Heart left ventricle (tissue), 16 donors: ENCODE measurements at regions not wholly inside any gene's neighbourhood (a gene's known extent, or its start where the extent isn't known, plus 50 kb on each side); places are given as distances from the start of the nearest gene placed in this dataset.
"Not testable (repeated sequence)": the region's sequence is repeated elsewhere in the genome, so short reads cannot be mapped to it uniquely, and the experiment has no call there.

Source experiments
- ATAC-seq, 4 donors: fragments of 200-7000 bp; cut with Tn5 transposase; one replicate each; pipeline ENCODE4 v1.9.1; 2020 to 2022; ENCODE audit warnings: moderate library complexity in 4 of 4, mild to moderate bottlenecking in 3 of 4, moderate number of reproducible peaks in 1 of 4
- DNase-seq, 5 donors: peaks; one replicate each; pipeline ENCODE4 v3.0.0-alpha.2; 2020
- H3K27ac ChIP-seq, 12 donors: fragments of 200-600 bp; sonication (generic) in 4 of 12; one replicate each; pipeline versions ENCODE4 v1.5.0 to v1.8.0; 2016 to 2022; ENCODE audit warnings: mild to moderate bottlenecking in 2 of 12
- H3K27me3 ChIP-seq, 9 donors: fragments of 200-600 bp; sonication (generic) in 2 of 9; one replicate each; pipeline versions ENCODE4 v1.5.1 to v1.8.0; 2016 to 2022; ENCODE audit warnings: mild to moderate bottlenecking in 3 of 9
- H3K36me3 ChIP-seq, 9 donors: fragments of 200-600 bp; sonication (generic) in 2 of 9; one replicate each; pipeline versions ENCODE4 v1.5.0 to v1.8.0; 2018 to 2022; ENCODE audit warnings: mild to moderate bottlenecking in 2 of 9
- H3K4me1 ChIP-seq, 12 donors: fragments of 200-600 bp; sonication (generic) in 4 of 12; one replicate each; pipeline versions ENCODE4 v1.5.0 to v1.8.0; 2016 to 2022; ENCODE audit warnings: mild to moderate bottlenecking in 3 of 12
- H3K4me3 ChIP-seq, 12 donors: fragments of 200-600 bp; sonication (generic) in 4 of 12; one replicate each; pipeline versions ENCODE4 v1.5.0 to v1.8.0; 2017 to 2022; ENCODE audit warnings: mild to moderate bottlenecking in 9 of 12, moderate library complexity in 4 of 12
- H3K9me3 ChIP-seq, 12 donors: fragments of 200-600 bp; sonication (generic) in 4 of 12; one replicate each; pipeline versions ENCODE4 v1.5.0 to v1.8.0; 2016 to 2022; ENCODE audit warnings: mild to moderate bottlenecking in 1 of 12
- POLR2A ChIP-seq, 2 donors: fragments of 450-650 bp; IDR thresholded peaks; one replicate each; pipeline ENCODE4 v1.6.1; 2017; ENCODE audit warnings: antibody characterized with exemption in 2 of 2, mild to moderate bottlenecking in 2 of 2, moderate library complexity in 2 of 2
- WGBS, 4 donors: extraction: QIAGEN DNeasy Blood & Tissue Kit in 2 of 4; methylation state at CpG; one replicate each; pipeline versions ENCODE4 v1.1.5 to v1.1.7; 2013 to 2018; 5-methylcytosine and 5-hydroxymethylcytosine counted together
- intact Hi-C, 10 donors: fragments of 100-400 bp; cut with DNase I; formaldehyde crosslinking; loops; one replicate each; pipeline versions ENCODE4 v1.11.1 to v1.14.2; 2022
- TF ChIP-seq, protein P1 (sequence below), 12 donors: fragments of 200-600 bp; sonication (generic) in 4 of 12; IDR thresholded peaks; one replicate each; pipeline versions ENCODE4 v1.5.0 to v1.8.0; 2018 to 2022; ENCODE audit warnings: antibody characterized with exemption in 12 of 12, mild to moderate bottlenecking in 5 of 12
- donor health status: ischemic (EF 13 %, LVEDD 7.1; RV severe dilation, severe dysfunction).
- donor health status: healthy with polysubstance abuse.
- donor health status: DM: no; HTN: yes; CAD: no.
- donor health status: DM: no; HTN: no; CAD: no.
- donor health status: ischemic (EF 25% LVEDD 6.9; RV normal size, moderate dysfunction).
- donor health status: ischemic (EF 25% LVEDD 5.7; RV mildly dilated, moderate dysfunction).
- donor health status: healthy.
- donor health status: DM: yes; HTN: yes; CAD: no.
- donor health status: ischemic (EF 35%, LVEDD 5.7; RV mildly dilated, moderate dysfunction).
- donor health status: nonischemic (EF 11% LVEDD 7.7; RV severe dilation, severe dysfunction).
- donor health status: DM: yes; HTN: yes; CAD: no.
- donor health status: PGD.
- donor health status: ischemic (EF 29% LVEDD 5.4; RV normal size, mild dysfunction).
- donor health status: nonischemic (EF 23%, LVEDD 6.1; RV moderate dilation, normal function).

- DNase-seq (no peak), ATAC-seq (no peak)
- Histone ChIP-seq H3K27ac (no peak overlapping the region), H3K27me3 (peaks cover 0 to 5% (median 0%) of the 10 kb centered on the region in 9 donors), H3K9me3 (peaks cover 0 to 25% (median 0%) of the 10 kb centered on the region in 12 donors), H3K4me1 (no peaks in the 10 kb centered on the region), H3K36me3 (no peaks in the 10 kb centered on the region), H3K4me3 (no peak overlapping the region)
- intact Hi-C loops = no loop called here
- WGBS, 4 donors = 77 to 89% (median 81%) methylated on average over 6 of the region's 6 CpGs
- TF ChIP-seq POLR2A (IDR thresholded peaks at IDR 0.05) = no peak
- TF ChIP-seq, protein P1, sequence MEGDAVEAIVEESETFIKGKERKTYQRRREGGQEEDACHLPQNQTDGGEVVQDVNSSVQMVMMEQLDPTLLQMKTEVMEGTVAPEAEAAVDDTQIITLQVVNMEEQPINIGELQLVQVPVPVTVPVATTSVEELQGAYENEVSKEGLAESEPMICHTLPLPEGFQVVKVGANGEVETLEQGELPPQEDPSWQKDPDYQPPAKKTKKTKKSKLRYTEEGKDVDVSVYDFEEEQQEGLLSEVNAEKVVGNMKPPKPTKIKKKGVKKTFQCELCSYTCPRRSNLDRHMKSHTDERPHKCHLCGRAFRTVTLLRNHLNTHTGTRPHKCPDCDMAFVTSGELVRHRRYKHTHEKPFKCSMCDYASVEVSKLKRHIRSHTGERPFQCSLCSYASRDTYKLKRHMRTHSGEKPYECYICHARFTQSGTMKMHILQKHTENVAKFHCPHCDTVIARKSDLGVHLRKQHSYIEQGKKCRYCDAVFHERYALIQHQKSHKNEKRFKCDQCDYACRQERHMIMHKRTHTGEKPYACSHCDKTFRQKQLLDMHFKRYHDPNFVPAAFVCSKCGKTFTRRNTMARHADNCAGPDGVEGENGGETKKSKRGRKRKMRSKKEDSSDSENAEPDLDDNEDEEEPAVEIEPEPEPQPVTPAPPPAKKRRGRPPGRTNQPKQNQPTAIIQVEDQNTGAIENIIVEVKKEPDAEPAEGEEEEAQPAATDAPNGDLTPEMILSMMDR (IDR thresholded peaks at IDR 0.05) = no peak
These were observed 215.6 kb downstream of the SYK start for GRCh38 chr9:91017245-91017644.

- H3K27ac ChIP-seq, intact Hi-C loops, H3K4me1 ChIP-seq, H3K4me3 ChIP-seq, H3K27me3 ChIP-seq, H3K36me3 ChIP-seq, ATAC-seq, DNase-seq: not testable (repeated sequence)
- 82 to 92% (median 90%) methylated on average over 1 of the region's 1 CpG for WGBS, 4 donors
- peaks cover 0 to 15% (median 0%) of the 10 kb centered on the region in 12 donors for H3K9me3 ChIP-seq
These were observed 218.3 kb downstream of the SYK start for GRCh38 chr9:91019871-91020270.

- ATAC-seq, DNase-seq, H3K4me1 ChIP-seq, intact Hi-C loops, H3K27ac ChIP-seq, H3K36me3 ChIP-seq, H3K4me3 ChIP-seq, H3K27me3 ChIP-seq: not testable (repeated sequence)
- peaks cover 0 to 15% (median 0%) of the 10 kb centered on the region in 12 donors for H3K9me3 ChIP-seq
These were observed 220.0 kb downstream of the SYK start for GRCh38 chr9:91021656-91022055.

- ATAC-seq = no peak
- TF ChIP-seq, protein P1 (IDR thresholded peaks at IDR 0.05) = no peak
- no peak for TF ChIP-seq POLR2A (IDR thresholded peaks at IDR 0.05)
- intact Hi-C loops = no loop called here
- Histone ChIP-seq H3K4me3 (no peak overlapping the region), H3K27me3 (no peaks in the 10 kb centered on the region), H3K27ac (no peak overlapping the region), H3K9me3 (peaks cover 0 to 5% (median 0%) of the 10 kb centered on the region in 12 donors), H3K4me1 (no peaks in the 10 kb centered on the region), H3K36me3 (no peaks in the 10 kb centered on the region)
- DNase-seq = no peak
- 73 to 82% (median 80%) methylated on average over 5 of the region's 5 CpGs for WGBS, 4 donors
These were observed 222.1 kb downstream of the SYK start for GRCh38 chr9:91023741-91024140.

DNA sequence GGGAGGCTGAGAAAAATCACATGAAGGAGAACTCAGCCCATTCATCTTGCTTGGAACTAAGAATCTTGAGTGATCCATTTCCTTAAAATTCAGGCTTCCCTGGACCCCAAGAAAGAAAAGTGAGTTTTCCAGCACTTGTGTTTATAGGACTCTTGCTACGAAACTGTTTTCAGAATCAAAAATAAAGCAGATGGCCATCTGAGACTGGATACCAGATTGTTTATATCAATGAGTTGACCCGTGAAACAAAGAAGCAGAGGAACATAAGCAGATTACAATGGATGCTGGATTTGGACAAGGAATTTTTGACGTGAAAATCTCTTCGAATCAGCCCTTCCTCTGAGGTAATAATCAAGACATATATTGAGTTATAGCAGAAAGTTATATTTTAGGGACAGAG lies 223.2 kb downstream of the SYK start:
- no peaks in the 10 kb centered on the region for H3K9me3 ChIP-seq
- ATAC-seq (no peak), DNase-seq (no peak)
- 78 to 85% (median 81%) methylated on average over 4 of the region's 4 CpGs for WGBS, 4 donors
- no peak overlapping the region for H3K4me3 ChIP-seq
- no peak for TF ChIP-seq POLR2A (IDR thresholded peaks at IDR 0.05)
- TF ChIP-seq, protein P1 (IDR thresholded peaks at IDR 0.05) = no peak
- intact Hi-C loops = no loop called here
- H3K4me1 ChIP-seq = no peaks in the 10 kb centered on the region
- no peaks in the 10 kb centered on the region for H3K36me3 ChIP-seq
- H3K27me3 ChIP-seq = no peaks in the 10 kb centered on the region
- H3K27ac ChIP-seq = no peak overlapping the region
